Epithelial cell of esophagus (primary cell): ENCODE measurements at regions not wholly inside any gene's neighbourhood (a gene's known extent, or its start where the extent isn't known, plus 50 kb on each side); places are given as distances from the start of the nearest gene placed in this dataset.

Experiments used
- DNase-seq: peaks from one replicate; pipeline ENCODE4 v3.0.0; 2010; ENCODE audit warnings: low read depth
- H3K4me3 ChIP-seq: 2 replicates; pipeline ENCODE4 v1.5.1; 2011; ENCODE audit warnings: mild to moderate bottlenecking, low read length, control low read depth
- TF ChIP-seq, protein P1 (sequence below): IDR thresholded peaks from 2 replicates; pipeline ENCODE4 v1.5.1; 2011; ENCODE audit warnings: low read depth, mild to moderate bottlenecking, low read length, control low read depth, inconsistent platforms; ENCODE audit not compliant: insufficient read depth; ENCODE audit errors: missing control alignments

DNA sequence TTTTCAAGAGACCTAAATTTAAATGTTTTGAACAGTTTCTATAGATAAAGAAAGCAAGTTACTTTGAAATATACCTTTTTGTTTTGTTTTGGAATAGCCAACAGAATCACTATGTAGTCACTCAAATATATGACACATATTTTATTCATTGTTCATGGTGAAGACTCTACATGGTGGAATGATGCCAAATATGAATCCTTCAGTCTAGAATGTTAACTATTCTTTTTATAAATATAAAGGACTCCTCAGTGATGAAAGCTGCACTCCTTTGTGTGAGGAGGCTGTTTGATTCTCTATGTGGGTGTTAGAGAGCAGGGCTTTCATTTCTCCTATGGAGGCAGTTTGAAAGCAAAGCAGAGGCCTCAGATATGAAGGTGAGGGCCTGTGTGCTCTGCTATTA, 396.4 kb upstream of the LRRTM1 start:
- no peak overlapping the region for H3K4me3 ChIP-seq
- DNase-seq: no peak
- TF ChIP-seq, protein P1, sequence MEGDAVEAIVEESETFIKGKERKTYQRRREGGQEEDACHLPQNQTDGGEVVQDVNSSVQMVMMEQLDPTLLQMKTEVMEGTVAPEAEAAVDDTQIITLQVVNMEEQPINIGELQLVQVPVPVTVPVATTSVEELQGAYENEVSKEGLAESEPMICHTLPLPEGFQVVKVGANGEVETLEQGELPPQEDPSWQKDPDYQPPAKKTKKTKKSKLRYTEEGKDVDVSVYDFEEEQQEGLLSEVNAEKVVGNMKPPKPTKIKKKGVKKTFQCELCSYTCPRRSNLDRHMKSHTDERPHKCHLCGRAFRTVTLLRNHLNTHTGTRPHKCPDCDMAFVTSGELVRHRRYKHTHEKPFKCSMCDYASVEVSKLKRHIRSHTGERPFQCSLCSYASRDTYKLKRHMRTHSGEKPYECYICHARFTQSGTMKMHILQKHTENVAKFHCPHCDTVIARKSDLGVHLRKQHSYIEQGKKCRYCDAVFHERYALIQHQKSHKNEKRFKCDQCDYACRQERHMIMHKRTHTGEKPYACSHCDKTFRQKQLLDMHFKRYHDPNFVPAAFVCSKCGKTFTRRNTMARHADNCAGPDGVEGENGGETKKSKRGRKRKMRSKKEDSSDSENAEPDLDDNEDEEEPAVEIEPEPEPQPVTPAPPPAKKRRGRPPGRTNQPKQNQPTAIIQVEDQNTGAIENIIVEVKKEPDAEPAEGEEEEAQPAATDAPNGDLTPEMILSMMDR: no peak
